Stimulated activated CD8-positive, alpha-beta memory T cell treated with anti-CD3 and anti-CD28 coated beads, Interleukin-4, amount 100 ng/mL, for 4 hours (primary cell): ENCODE measurements at regions not wholly inside any gene's neighbourhood (a gene's known extent, or its start where the extent isn't known, plus 50 kb on each side); places are given as distances from the start of the nearest gene placed in this dataset.

Experiments
- DNase-seq, 2 donors: peaks; one replicate each; pipeline ENCODE4 v3.0.0-alpha.2; 2020; ENCODE audit warnings: low read depth in 2 of 2, low spot score in 1 of 2

- DNase-seq: no peak
These were observed 237.4 kb upstream of the NR2F2 start for GRCh38 chr15:96093063-96093462.

- no peak for DNase-seq
These were observed 232.8 kb upstream of the NR2F2 start for GRCh38 chr15:96097661-96098060.

- DNase-seq: no peak
These were observed 227.9 kb upstream of the NR2F2 start for GRCh38 chr15:96102631-96103030.

- DNase-seq: no peak
These were observed 224.3 kb upstream of the NR2F2 start for GRCh38 chr15:96106181-96106580.

GRCh38 chr15:96106628-96107027, 223.9 kb upstream of the NR2F2 start:
- DNase-seq: no peak

- no peak for DNase-seq
These were observed 222.6 kb upstream of the NR2F2 start for GRCh38 chr15:96107916-96108315.

- no peak for DNase-seq
These were observed 222.1 kb upstream of the NR2F2 start for GRCh38 chr15:96108405-96108804.

- no peak for DNase-seq
These were observed 220.7 kb upstream of the NR2F2 start for GRCh38 chr15:96109820-96110219.

- no peak for DNase-seq
These were observed 218.5 kb upstream of the NR2F2 start for GRCh38 chr15:96112018-96112417.

- DNase-seq: no peak
These were observed 214.9 kb upstream of the NR2F2 start for GRCh38 chr15:96115642-96116041.

GRCh38 chr15:96117270-96117669, 213.2 kb upstream of the NR2F2 start:
- no peak for DNase-seq

- DNase-seq: no peak
These were observed 210.8 kb upstream of the NR2F2 start for GRCh38 chr15:96119734-96120133.

GRCh38 chr15:96121086-96121920, 209.2 kb upstream of the NR2F2 start:
- no peak for DNase-seq

GRCh38 chr15:96122077-96123027, 208.1 kb upstream of the NR2F2 start:
- no peak for DNase-seq

GRCh38 chr15:96123028-96123400, 207.5 kb upstream of the NR2F2 start:
- DNase-seq: no peak

GRCh38 chr15:96123630-96124187, 206.8 kb upstream of the NR2F2 start:
- no peak for DNase-seq

GRCh38 chr15:96124436-96124835, 206.1 kb upstream of the NR2F2 start:
- DNase-seq: no peak

- no peak for DNase-seq
These were observed 204.6 kb upstream of the NR2F2 start for GRCh38 chr15:96125721-96126415.

- DNase-seq: no peak
These were observed 203.6 kb upstream of the NR2F2 start for GRCh38 chr15:96126859-96127258.

- DNase-seq: no peak
These were observed 199.8 kb upstream of the NR2F2 start for GRCh38 chr15:96130734-96131133.

- no peak for DNase-seq
These were observed 198.4 kb upstream of the NR2F2 start for GRCh38 chr15:96132126-96132525.
